Embryonic facial prominence (tissue), 1 donor: ENCODE measurements at regions not wholly inside any gene's neighbourhood (a gene's known extent, or its start where the extent isn't known, plus 50 kb on each side); places are given as distances from the start of the nearest gene placed in this dataset.
"Not testable (repeated sequence)": the region's sequence is repeated elsewhere in the genome, so short reads cannot be mapped to it uniquely, and the experiment has no call there.

Source experiments
- DNase-seq: peaks from one replicate; pipeline ENCODE4 v3.0.0-alpha.2; 2016; ENCODE audit errors: extremely low spot score

GRCh38 chr2:118403658-118404451 lies 315.6 kb downstream of the INSIG2 start:
- DNase-seq = no peak

- no peak for DNase-seq
These were observed 300.5 kb downstream of the INSIG2 start for GRCh38 chr2:118388771-118389170.

- DNase-seq = no peak
These were observed 299.2 kb downstream of the INSIG2 start for GRCh38 chr2:118387509-118387908.

GRCh38 chr2:118386641-118387302 lies 298.5 kb downstream of the INSIG2 start:
- DNase-seq = no peak

- DNase-seq = no peak
These were observed 292.8 kb downstream of the INSIG2 start for GRCh38 chr2:118380915-118381653.

- DNase-seq = no peak
These were observed 287.7 kb downstream of the INSIG2 start for GRCh38 chr2:118375907-118376485.

- no peak for DNase-seq
These were observed 286.9 kb downstream of the INSIG2 start for GRCh38 chr2:118374974-118375755.

- no peak for DNase-seq
These were observed 284.9 kb downstream of the INSIG2 start for GRCh38 chr2:118372886-118373830.

- DNase-seq = no peak
These were observed 283.2 kb downstream of the INSIG2 start for GRCh38 chr2:118371515-118371914.

GRCh38 chr2:118369521-118369920 lies 281.2 kb downstream of the INSIG2 start:
- DNase-seq = not testable (repeated sequence)

- no peak for DNase-seq
These were observed 275.3 kb downstream of the INSIG2 start for GRCh38 chr2:118363604-118364003.

GRCh38 chr2:118356051-118356450 lies 267.8 kb downstream of the INSIG2 start:
- DNase-seq = no peak

- DNase-seq = no peak
These were observed 263.5 kb downstream of the INSIG2 start for GRCh38 chr2:118351796-118352195.

GRCh38 chr2:118350621-118351020 lies 262.4 kb downstream of the INSIG2 start:
- no peak for DNase-seq

- no peak for DNase-seq
These were observed 261.1 kb downstream of the INSIG2 start for GRCh38 chr2:118349365-118349764.

GRCh38 chr2:118348380-118349034 lies 260.2 kb downstream of the INSIG2 start:
- no peak for DNase-seq

GRCh38 chr2:118345465-118345864 lies 257.2 kb downstream of the INSIG2 start:
- no peak for DNase-seq

- DNase-seq = no peak
These were observed 251.8 kb downstream of the INSIG2 start for GRCh38 chr2:118340103-118340502.

GRCh38 chr2:118339386-118339785 lies 251.1 kb downstream of the INSIG2 start:
- DNase-seq = no peak

- DNase-seq = no peak
These were observed 245.4 kb downstream of the INSIG2 start for GRCh38 chr2:118333664-118334063.
